ENCODE measurements at regions not wholly inside any gene's neighbourhood (a gene's known extent, or its start where the extent isn't known, plus 50 kb on each side); places are given as distances from the start of the nearest gene placed in this dataset.

- FAIRE-seq (no peak), DNase-seq (ENCODE audit: low read depth in 1 of 2, low spot score in 1 of 2) (no peak), ATAC-seq (no peak)
- Histone ChIP-seq H3K4me2 (no peak overlapping the region), H3K4me3 (no peak overlapping the region), H3K27ac (no peak overlapping the region), H3K9me3 (no peaks in the 10 kb centered on the region), H3K4me1 (peaks cover 10% of the 10 kb centered on the region)
- ChIA-PET POLR2A (interaction anchor here (0.7 kb wide), 1 partner anchor 18 kb away, joined by 3 read pairs; no protein-coding TSS in a partner anchor), CTCF (interaction anchor here (0.7 to 2.1 kb wide), 4 partner anchors 27 to 98 kb away, joined by 3 to 5 read pairs (median 4); no protein-coding TSS in a partner anchor)
- 90% methylated on average over 13 of the region's 14 CpGs for WGBS (ENCODE audit: missing lambda C conversion rate)
- TF ChIP-seq BHLHE40 (IDR thresholded peaks at IDR 0.05; ENCODE audit: low read depth, low read length) (no peak), HDAC2 (IDR thresholded peaks at IDR 0.05) (no peak), JUNB (IDR thresholded peaks at IDR 0.05) (no peak)
- TF ChIP-seq, protein P1, sequence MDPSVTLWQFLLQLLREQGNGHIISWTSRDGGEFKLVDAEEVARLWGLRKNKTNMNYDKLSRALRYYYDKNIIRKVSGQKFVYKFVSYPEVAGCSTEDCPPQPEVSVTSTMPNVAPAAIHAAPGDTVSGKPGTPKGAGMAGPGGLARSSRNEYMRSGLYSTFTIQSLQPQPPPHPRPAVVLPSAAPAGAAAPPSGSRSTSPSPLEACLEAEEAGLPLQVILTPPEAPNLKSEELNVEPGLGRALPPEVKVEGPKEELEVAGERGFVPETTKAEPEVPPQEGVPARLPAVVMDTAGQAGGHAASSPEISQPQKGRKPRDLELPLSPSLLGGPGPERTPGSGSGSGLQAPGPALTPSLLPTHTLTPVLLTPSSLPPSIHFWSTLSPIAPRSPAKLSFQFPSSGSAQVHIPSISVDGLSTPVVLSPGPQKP (IDR thresholded peaks at IDR 0.05; ENCODE audit: low read depth, low read length): no peak
Measured at GRCh38 chr9:710951-711745, 130.3 kb upstream of the DMRT1 start.

DNA sequence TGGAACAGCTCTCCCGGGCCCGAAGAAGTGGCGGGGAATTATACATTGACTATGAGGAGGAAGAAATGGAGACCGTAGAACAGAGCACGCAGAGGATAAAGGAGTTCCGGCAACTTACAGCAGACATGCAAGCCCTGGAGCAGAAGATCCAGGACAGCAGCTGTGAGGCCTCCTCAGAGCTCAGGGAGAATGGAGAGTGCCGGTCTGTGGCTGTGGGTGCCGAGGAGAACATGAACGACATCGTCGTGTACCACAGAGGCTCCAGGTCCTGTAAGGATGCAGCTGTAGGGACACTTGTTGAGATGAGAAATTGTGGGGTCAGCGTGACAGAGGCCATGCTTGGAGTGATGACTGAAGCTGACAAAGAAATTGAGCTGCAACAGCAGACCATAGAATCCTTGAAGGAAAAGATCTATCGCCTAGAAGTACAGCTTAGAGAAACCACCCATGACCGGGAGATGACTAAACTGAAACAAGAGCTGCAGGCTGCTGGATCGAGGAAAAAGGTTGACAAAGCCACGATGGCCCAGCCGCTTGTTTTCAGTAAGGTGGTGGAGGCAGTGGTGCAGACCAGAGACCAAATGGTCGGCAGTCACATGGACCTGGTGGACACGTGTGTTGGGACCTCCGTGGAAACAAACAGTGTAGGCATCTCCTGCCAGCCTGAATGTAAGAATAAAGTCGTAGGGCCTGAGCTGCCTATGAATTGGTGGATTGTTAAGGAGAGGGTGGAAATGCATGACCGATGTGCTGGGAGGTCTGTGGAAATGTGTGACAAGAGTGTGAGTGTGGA is 129.5 kb upstream of the DMRT1 start:
- no peak for TF ChIP-seq RCOR1 (IDR thresholded peaks at IDR 0.05; ENCODE audit: low read depth, low read length)
- no peak for TF ChIP-seq RARB (CRISPR knock-in tag; IDR thresholded peaks at IDR 0.05)
- TF ChIP-seq EHF (CRISPR knock-in tag; IDR thresholded peaks at IDR 0.05): no peak
- TF ChIP-seq CBX2 (IDR thresholded peaks at IDR 0.05; ENCODE audit: borderline replicate concordance, low read depth): no peak
- no peak for TF ChIP-seq ESRRA (IDR thresholded peaks at IDR 0.05; ENCODE audit: borderline replicate concordance, low read length)
- no peak for TF ChIP-seq RNF2 (IDR thresholded peaks at IDR 0.05; ENCODE audit: borderline replicate concordance, low read depth)
- no peak for TF ChIP-seq JUNB (IDR thresholded peaks at IDR 0.05)
- no peak for TF ChIP-seq MYC (IDR thresholded peaks at IDR 0.05; ENCODE audit: borderline replicate concordance, low read length)
- no peak for TF ChIP-seq E2F6 (IDR thresholded peaks at IDR 0.05; ENCODE audit: borderline replicate concordance, low read depth)
- ChIA-PET POLR2A (no interaction called here), CTCF (interaction anchor here (0.7 to 2.2 kb wide), 5 partner anchors 26 to 99 kb away, joined by 3 to 10 read pairs (median 5); no protein-coding TSS in a partner anchor)
- Histone ChIP-seq H3K9me3 (no peaks in the 10 kb centered on the region), H3K4me3 (no peak overlapping the region), H3K27ac (no peak overlapping the region), H3K4me1 (peaks cover 2% of the 10 kb centered on the region; the same call in 2 of the 3 replicates), H3K4me2 (no peak overlapping the region)
- 90% methylated on average over 22 of the region's 22 CpGs for WGBS (ENCODE audit: missing lambda C conversion rate)
- FAIRE-seq (no peak), DNase-seq (ENCODE audit: low read depth in 1 of 2, low spot score in 1 of 2) (no peak), ATAC-seq (no peak)

GRCh38 chr9:712643-713042 is 128.9 kb upstream of the DMRT1 start:
- no peak for FAIRE-seq
- no peak overlapping the region for H3K27ac ChIP-seq
- DNase-seq (ENCODE audit: low read depth in 1 of 2, low spot score in 1 of 2): no peak
- H3K4me3 ChIP-seq: no peak overlapping the region
- H3K4me1 ChIP-seq: peaks cover 4% of the 10 kb centered on the region; the same call in 1 of the 3 replicates
- no peak overlapping the region for H3K4me2 ChIP-seq
- H3K9me3 ChIP-seq: no peaks in the 10 kb centered on the region
- ChIA-PET CTCF (interaction anchor here (0.9 to 2.2 kb wide), 4 partner anchors 10 to 100 kb away, joined by 3 to 10 read pairs (median 4); no protein-coding TSS in a partner anchor), POLR2A (no interaction called here)
- no peak for TF ChIP-seq REST (IDR thresholded peaks at IDR 0.05)
- 94% methylated on average over 16 of the region's 16 CpGs for WGBS (ENCODE audit: missing lambda C conversion rate)
- ATAC-seq: no peak

Measured in A549 (cell line).